DOHH2 (cell line): ENCODE measurements at regions not wholly inside any gene's neighbourhood (a gene's known extent, or its start where the extent isn't known, plus 50 kb on each side); places are given as distances from the start of the nearest gene placed in this dataset.

ENCODE experiments used
- CTCF ChIP-seq: fragments of 200-600 bp; sonication (generic); IDR thresholded peaks from one replicate; pipeline ENCODE4 v1.5.1; 2014; ENCODE audit warnings: antibody characterized with exemption, mild to moderate bottlenecking, low read depth, low read length; ENCODE audit not compliant: poor library complexity, severe bottlenecking
- EZH2phosphoT487 ChIP-seq: fragments of 200-600 bp; sonication (generic); IDR thresholded peaks from 2 replicates; pipeline ENCODE4 v1.6.1; 2017; ENCODE audit warnings: borderline replicate concordance, mild to moderate bottlenecking, antibody characterized with exemption, low read length, moderate library complexity, mixed read lengths

DNA sequence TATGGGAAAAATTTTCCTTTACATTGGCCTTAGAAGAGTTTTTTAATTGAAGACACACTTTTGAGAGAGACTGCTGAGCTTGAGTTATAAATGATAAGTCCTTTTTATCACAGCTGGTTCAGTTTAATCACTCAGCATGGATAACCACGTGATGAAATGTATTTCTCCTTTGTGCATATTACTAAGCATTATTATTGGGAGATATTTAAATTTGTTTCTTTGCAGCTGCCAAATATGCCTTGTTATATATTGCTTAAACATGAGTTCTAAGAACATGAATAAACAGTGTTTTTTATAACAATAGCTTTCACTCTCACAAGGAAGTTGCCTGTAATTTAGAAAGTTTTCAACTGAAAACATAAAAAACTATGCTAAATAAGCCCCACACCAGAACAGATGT, 293.5 kb upstream of the LRFN5 start:
- no peak for TF ChIP-seq CTCF
- TF ChIP-seq EZH2phosphoT487 = no peak
